GM04504 (cell line): ENCODE measurements at regions not wholly inside any gene's neighbourhood (a gene's known extent, or its start where the extent isn't known, plus 50 kb on each side); places are given as distances from the start of the nearest gene placed in this dataset.

Experiments used
- DNase-seq: peaks from one replicate; pipeline ENCODE4 v3.0.0-alpha.2; 2012; ENCODE audit warnings: low read depth

GRCh38 chr18:37672932-37673595, 107.5 kb upstream of the CELF4 start:
- no peak for DNase-seq

- no peak for DNase-seq
Observed at GRCh38 chr18:37672001-37672400, 106.4 kb upstream of the CELF4 start.

- no peak for DNase-seq
Observed at GRCh38 chr18:37671530-37671929, 105.9 kb upstream of the CELF4 start.

GRCh38 chr18:37671119-37671518, 105.5 kb upstream of the CELF4 start:
- DNase-seq, result no peak

GRCh38 chr18:37669991-37670534, 104.5 kb upstream of the CELF4 start:
- no peak for DNase-seq

GRCh38 chr18:37668971-37669747, 103.6 kb upstream of the CELF4 start:
- no peak for DNase-seq

GRCh38 chr18:37667836-37668235, 102.2 kb upstream of the CELF4 start:
- no peak for DNase-seq

GRCh38 chr18:37666991-37667390, 101.4 kb upstream of the CELF4 start:
- DNase-seq, result no peak

GRCh38 chr18:37666451-37666850, 100.9 kb upstream of the CELF4 start:
- no peak for DNase-seq

GRCh38 chr18:37665346-37665745, 99.7 kb upstream of the CELF4 start:
- no peak for DNase-seq

GRCh38 chr18:37663446-37663845, 97.8 kb upstream of the CELF4 start:
- no peak for DNase-seq

- DNase-seq, result no peak
Observed at GRCh38 chr18:37662546-37663339, 97.1 kb upstream of the CELF4 start.

GRCh38 chr18:37662099-37662498, 96.5 kb upstream of the CELF4 start:
- no peak for DNase-seq

- DNase-seq, result no peak
Observed at GRCh38 chr18:37661478-37661877, 95.9 kb upstream of the CELF4 start.

- no peak for DNase-seq
Observed at GRCh38 chr18:37661061-37661460, 95.5 kb upstream of the CELF4 start.

GRCh38 chr18:37660658-37661057, 95.1 kb upstream of the CELF4 start:
- no peak for DNase-seq

- no peak for DNase-seq
Observed at GRCh38 chr18:37659906-37660305, 94.3 kb upstream of the CELF4 start.

- no peak for DNase-seq
Observed at GRCh38 chr18:37658894-37659293, 93.3 kb upstream of the CELF4 start.

GRCh38 chr18:37657493-37657892, 91.9 kb upstream of the CELF4 start:
- no peak for DNase-seq

GRCh38 chr18:37654731-37655369, 89.3 kb upstream of the CELF4 start:
- no peak for DNase-seq

- no peak for DNase-seq
Observed at GRCh38 chr18:37654034-37654433, 88.4 kb upstream of the CELF4 start.

GRCh38 chr18:37653618-37654017, 88.0 kb upstream of the CELF4 start:
- no peak for DNase-seq
